H1 (cell line): ENCODE measurements at regions not wholly inside any gene's neighbourhood (a gene's known extent, or its start where the extent isn't known, plus 50 kb on each side); places are given as distances from the start of the nearest gene placed in this dataset.

ENCODE experiments used
- CTCF ChIA-PET: fragments of 300-600 bp; sonication (Branson Sonifier 250); formaldehyde crosslinking; loops from one replicate; lab custom pipeline; 2021; ENCODE audit not compliant: partially characterized antibody; lab: Charles Lee
- POLR2A ChIA-PET: fragments of 300-600 bp; sonication (Branson Sonifier 250); formaldehyde crosslinking; loops from one replicate; lab custom pipeline; 2021; ENCODE audit warnings: inconsistent platforms; ENCODE audit not compliant: partially characterized antibody; lab: Charles Lee
- DNase-seq, 2 experiments: peaks; one replicate each; pipeline versions ENCODE4 v3.0.0 to v3.0.0-alpha.2; 2010 to 2022; ENCODE audit warnings: low spot score in 2 of 2, low read depth in 1 of 2, mixed read lengths in 1 of 2
- FAIRE-seq: peaks from 2 replicates; lab custom pipeline; 2011; peaks lifted over from hg19 to GRCh38; lab: Jason Lieb, UNC
- H2AFZ ChIP-seq: 2 replicates; pipeline ENCODE4 v1.8.1; 2012; ENCODE audit warnings: low read length, inconsistent platforms
- H2AK5ac ChIP-seq: 2 replicates; pipeline ENCODE4 v1.6.1; 2013; ENCODE audit warnings: low read depth, low read length
- H2BK120ac ChIP-seq: replicated peaks from 2 replicates; pipeline ENCODE3; 2013; ENCODE audit warnings: low read depth, low read length, inconsistent platforms
- H2BK12ac ChIP-seq: 2 replicates; pipeline ENCODE4 v1.6.1; 2013; ENCODE audit warnings: low read depth, low read length
- H2BK15ac ChIP-seq: 2 replicates; pipeline ENCODE4 v1.6.1; 2013; ENCODE audit warnings: low read length
- H2BK20ac ChIP-seq: 2 replicates; pipeline ENCODE4 v1.6.1; 2013; ENCODE audit warnings: low read length
- H2BK5ac ChIP-seq: 2 replicates; pipeline ENCODE4 v1.6.1; 2013; ENCODE audit warnings: low read depth, low read length
- H3K14ac ChIP-seq: 2 replicates; pipeline ENCODE4 v1.6.1; 2013; ENCODE audit warnings: inconsistent platforms; ENCODE audit not compliant: insufficient read length
- H3K18ac ChIP-seq: 2 replicates; pipeline ENCODE4 v1.6.1; 2013; ENCODE audit warnings: low read length; ENCODE audit errors: extremely low read depth
- H3K23ac ChIP-seq: 2 replicates; pipeline ENCODE4 v1.6.1; 2013; ENCODE audit warnings: inconsistent platforms; ENCODE audit not compliant: insufficient read length
- H3K23me2 ChIP-seq: 2 replicates; pipeline ENCODE4 v1.6.1; 2013; ENCODE audit warnings: low read depth, low read length
- H3K27ac ChIP-seq: 2 replicates; pipeline ENCODE4 v1.6.1; 2011; ENCODE audit warnings: low read depth, low read length, inconsistent platforms
- H3K27me3 ChIP-seq, 4 experiments: replicated peaks in 1 of 4; 1 replicate in 1 of 4; 2 replicates in 3 of 4; pipeline versions ENCODE4 v1.6.1 to v1.8.1; 2011 to 2013; ENCODE audit warnings: low read length in 3 of 4, mild to moderate bottlenecking in 3 of 4, inconsistent platforms in 2 of 4, mixed read lengths in 2 of 4, moderate library complexity in 1 of 4; ENCODE audit not compliant: control insufficient read depth in 3 of 4, insufficient read depth in 3 of 4; ENCODE audit errors: extremely low read depth in 1 of 4
- H3K36me3 ChIP-seq, 4 experiments: 2 replicates each; pipeline versions ENCODE4 v1.6.1 to v1.8.1; 2011 to 2013; ENCODE audit warnings: mild to moderate bottlenecking in 4 of 4, low read length in 3 of 4, moderate library complexity in 2 of 4, control low read depth in 1 of 4, inconsistent platforms in 1 of 4; ENCODE audit not compliant: insufficient read depth in 4 of 4, control insufficient read depth in 2 of 4
- H3K4ac ChIP-seq: replicated peaks from 2 replicates; pipeline ENCODE3; 2013; ENCODE audit warnings: low read length, low read depth, mixed read lengths, inconsistent platforms; ENCODE audit not compliant: insufficient read length
- H3K4me1 ChIP-seq, 4 experiments: replicated peaks in 1 of 4; 1 replicate in 1 of 4; 2 replicates in 3 of 4; pipeline versions ENCODE4 v1.6.1 to v1.8.1; 2011 to 2013; ENCODE audit warnings: low read length in 3 of 4, inconsistent platforms in 2 of 4, mixed read lengths in 1 of 4; ENCODE audit not compliant: insufficient read depth in 4 of 4, control insufficient read depth in 3 of 4
- H3K4me2 ChIP-seq, 2 experiments: 2 replicates each; pipeline versions ENCODE4 v1.6.1 to v1.8.1; 2011 to 2013; ENCODE audit warnings: low read depth in 2 of 2, low read length in 2 of 2, control low read depth in 1 of 2, inconsistent platforms in 1 of 2, mild to moderate bottlenecking in 1 of 2; ENCODE audit not compliant: insufficient read depth in 1 of 2
- H3K4me3 ChIP-seq, 4 experiments: fragments of 200-600, 300-600 bp in 1 of 4; sonication (generic), shearing (Covaris generic), sonication (Bioruptor Twin) in 1 of 4; 2 replicates each; pipeline versions ENCODE4 v1.5.1 to v1.8.1; 2011 to 2016; ENCODE audit warnings: low read length in 4 of 4, low read depth in 3 of 4, control low read depth in 2 of 4, inconsistent platforms in 2 of 4, mild to moderate bottlenecking in 2 of 4, mixed read lengths in 1 of 4, moderate library complexity in 1 of 4; ENCODE audit not compliant: insufficient read depth in 2 of 4; ENCODE audit errors: extremely low read depth in 1 of 4
- H3K56ac ChIP-seq: replicated peaks from 2 replicates; pipeline ENCODE3; 2013; ENCODE audit warnings: low read depth, mild to moderate bottlenecking, mixed read lengths, low read length, inconsistent platforms; ENCODE audit not compliant: insufficient read length
- H3K79me1 ChIP-seq: 2 replicates; pipeline ENCODE4 v1.6.1; 2013; ENCODE audit warnings: low read depth, low read length, control low read depth
- H3K79me2 ChIP-seq, 2 experiments: 2 replicates each; pipeline versions ENCODE4 v1.6.1 to v1.8.1; 2012 to 2013; ENCODE audit warnings: low read length in 2 of 2, mild to moderate bottlenecking in 2 of 2, inconsistent platforms in 1 of 2; ENCODE audit not compliant: insufficient read depth in 2 of 2, control insufficient read depth in 1 of 2
- H3K9ac ChIP-seq, 4 experiments: replicated peaks in 1 of 4; 1 replicate in 1 of 4; 2 replicates in 3 of 4; pipeline versions ENCODE4 v1.6.1 to v1.8.1; 2011 to 2013; ENCODE audit warnings: low read depth in 3 of 4, low read length in 3 of 4, control low read depth in 2 of 4, mild to moderate bottlenecking in 2 of 4, moderate library complexity in 2 of 4, inconsistent platforms in 1 of 4; ENCODE audit errors: extremely low read depth in 1 of 4
- H3K9me3 ChIP-seq, 2 experiments: 2 replicates each; pipeline versions ENCODE4 v1.6.1 to v1.8.1; 2012 to 2013; ENCODE audit warnings: mild to moderate bottlenecking in 2 of 2, moderate library complexity in 2 of 2, control low read depth in 1 of 2, inconsistent platforms in 1 of 2, low read depth in 1 of 2, low read length in 1 of 2, mixed read lengths in 1 of 2; ENCODE audit not compliant: insufficient read depth in 2 of 2
- H4K20me1 ChIP-seq, 2 experiments: replicated peaks in 1 of 2; 2 replicates each; pipeline versions ENCODE3 to v1.8.1; 2011 to 2013; ENCODE audit warnings: inconsistent platforms in 2 of 2, low read length in 2 of 2, mild to moderate bottlenecking in 1 of 2; ENCODE audit not compliant: insufficient read depth in 2 of 2, control insufficient read depth in 1 of 2
- H4K5ac ChIP-seq: 2 replicates; pipeline ENCODE4 v1.6.1; 2013; ENCODE audit warnings: low read length, low read depth, mixed read lengths, inconsistent platforms; ENCODE audit not compliant: insufficient read length
- H4K8ac ChIP-seq: 2 replicates; pipeline ENCODE4 v1.8.0; 2013; ENCODE audit warnings: mild to moderate bottlenecking, moderate library complexity, low read length, inconsistent platforms; ENCODE audit not compliant: insufficient read depth; ENCODE audit errors: extremely low read depth
- H4K91ac ChIP-seq: replicated peaks from 2 replicates; pipeline ENCODE3; 2013; ENCODE audit warnings: low read length, mixed read lengths, inconsistent platforms; ENCODE audit not compliant: insufficient read length
- ATF2 ChIP-seq: IDR thresholded peaks from 2 replicates; pipeline ENCODE4 v1.6.1; 2012; ENCODE audit warnings: low read length, inconsistent platforms
- CBX5 ChIP-seq: fragments of 300-800, 300-1000 bp; sonication (generic); IDR thresholded peaks from 2 replicates; pipeline ENCODE4 v1.7.1; 2016; ENCODE audit warnings: antibody characterized with exemption, low read length, low read depth
- CREB1 ChIP-seq: IDR thresholded peaks from 2 replicates; pipeline ENCODE4 v1.6.1; 2012; ENCODE audit warnings: inconsistent platforms
- EGR1 ChIP-seq: IDR thresholded peaks from 2 replicates; pipeline ENCODE4 v1.6.1; 2011; ENCODE audit warnings: low read depth, low read length, borderline replicate concordance
- GTF2F1 ChIP-seq: IDR thresholded peaks from 2 replicates; pipeline ENCODE4 v1.6.1; 2012; ENCODE audit warnings: low read depth, low read length, improper control_type of control experiment, borderline replicate concordance
- HDAC6 ChIP-seq: IDR thresholded peaks from one replicate; pipeline ENCODE4 v1.7.1; 2012; ENCODE audit warnings: low read depth, mild to moderate bottlenecking, inconsistent platforms, low read length, moderate library complexity
- MAX ChIP-seq: IDR thresholded peaks from 2 replicates; pipeline ENCODE4 v1.6.1; 2012; ENCODE audit warnings: inconsistent platforms
- RBBP5 ChIP-seq: IDR thresholded peaks from 2 replicates; pipeline ENCODE4 v1.7.1; 2012; ENCODE audit warnings: low read depth, mild to moderate bottlenecking, inconsistent platforms, low read length, moderate library complexity, borderline replicate concordance
- RXRA ChIP-seq: IDR thresholded peaks from 2 replicates; pipeline ENCODE4 v1.6.1; 2011; ENCODE audit warnings: low read depth, mild to moderate bottlenecking, low read length, moderate library complexity; ENCODE audit not compliant: insufficient read depth
- SIX5 ChIP-seq: IDR thresholded peaks from 2 replicates; pipeline ENCODE4 v1.6.1; 2011; ENCODE audit warnings: mild to moderate bottlenecking, low read depth, low read length
- SP1 ChIP-seq: IDR thresholded peaks from 2 replicates; pipeline ENCODE4 v1.6.1; 2011; ENCODE audit warnings: low read depth, low read length
- SUZ12 ChIP-seq: fragments of 200-600 bp; sonication (generic); IDR thresholded peaks from 2 replicates; pipeline ENCODE4 v1.6.1; 2012; ENCODE audit warnings: mild to moderate bottlenecking, inconsistent platforms, low read length, moderate library complexity, mixed read lengths
- TAF1 ChIP-seq: IDR thresholded peaks from 2 replicates; pipeline ENCODE4 v1.6.1; 2011; ENCODE audit warnings: mild to moderate bottlenecking, low read depth, low read length
- TBP ChIP-seq: IDR thresholded peaks from 2 replicates; pipeline ENCODE4 v1.6.1; 2011; ENCODE audit warnings: low read depth, low read length, improper control_type of control experiment
- WGBS, 2 experiments: shearing (Covaris generic) in 1 of 2; methylation state at CpG; one replicate each; pipeline versions ENCODE4 v1.1.6 to v1.1.7; 2013 to 2015; ENCODE audit warnings: low lambda C conversion rate in 2 of 2, mixed read lengths in 2 of 2, inconsistent platforms in 1 of 2, low coverage in 1 of 2, missing lambda C conversion rate in 1 of 2; ENCODE audit not compliant: insufficient replicate concordance in 2 of 2, insufficient coverage in 1 of 2, insufficient read length in 1 of 2; ENCODE audit errors: extremely low coverage in 1 of 2, missing lambda C conversion rate in 1 of 2; 5-methylcytosine and 5-hydroxymethylcytosine counted together

- H3K23ac ChIP-seq, result no peak overlapping the region
- no peak overlapping the region for H3K9ac ChIP-seq
- POLR2A ChIA-PET, result no interaction called here
- H3K9me3 ChIP-seq, result no peaks in the 10 kb centered on the region
- WGBS, 2 experiments, result 86% methylated on average over 4 of the region's 4 CpGs; no CpG with 5 or more reads in 1 of the 2 experiments
- FAIRE-seq (no peak), DNase-seq (no peak)
- H3K79me1 ChIP-seq, result no peaks in the 10 kb centered on the region
- H4K20me1 ChIP-seq, result no peaks in the 10 kb centered on the region
- no peak overlapping the region for H2BK20ac ChIP-seq
- H3K14ac ChIP-seq, result no peak overlapping the region
- H2BK12ac ChIP-seq, result no peak overlapping the region
- H2AFZ ChIP-seq, result no peak overlapping the region
- no peak overlapping the region for H4K91ac ChIP-seq
- H2BK120ac ChIP-seq, result no peak overlapping the region
- H3K79me2 ChIP-seq, result no peaks in the 10 kb centered on the region
- no peaks in the 10 kb centered on the region for H3K36me3 ChIP-seq
- no peak overlapping the region for H3K56ac ChIP-seq
- no peak overlapping the region for H2BK5ac ChIP-seq
- no peak overlapping the region for H3K27ac ChIP-seq
- peaks cover 0 to 7% (median 6%) of the 10 kb centered on the region in 4 experiments; a peak in 6 of 7 replicates for H3K4me1 ChIP-seq
- H2BK15ac ChIP-seq, result no peak overlapping the region
- no peak overlapping the region for H3K18ac ChIP-seq
- H3K4me3 ChIP-seq, result no peak overlapping the region
- no peak overlapping the region for H4K8ac ChIP-seq
- no peak overlapping the region for H3K4ac ChIP-seq
- H4K5ac ChIP-seq, result no peak overlapping the region
- no peaks in the 10 kb centered on the region for H3K23me2 ChIP-seq
- H3K4me2 ChIP-seq, result no peak overlapping the region
- H3K27me3 ChIP-seq, result no peaks in the 10 kb centered on the region; a peak in 1 of 7 replicates
- CTCF ChIA-PET, result interaction anchor here (0.6 to 1.6 kb wide), 11 partner anchors 12 to 746 kb away, joined by 3 to 4 read pairs (median 3); no protein-coding TSS in a partner anchor
- H2AK5ac ChIP-seq, result no peak overlapping the region
- TF ChIP-seq MAX (no peak), HDAC6 (no peak), SUZ12 (no peak), RBBP5 (no peak), TAF1 (no peak), CBX5 (no peak), GTF2F1 (no peak), TBP (no peak), RXRA (no peak), EGR1 (no peak), ATF2 (no peak), CREB1 (no peak), SP1 (no peak), SIX5 (no peak)
These were observed 104.4 kb downstream of the PPM1A start for GRCh38 chr14:60353420-60353819.
